ENCODE measurements at regions not wholly inside any gene's neighbourhood (a gene's known extent, or its start where the extent isn't known, plus 50 kb on each side); places are given as distances from the start of the nearest gene placed in this dataset.
"Not testable (repeated sequence)": the region's sequence is repeated elsewhere in the genome, so short reads cannot be mapped to it uniquely, and the experiment has no call there.

- no peak for DNase-seq
Measured at GRCh38 chr14:40452674-40453073, 1020.4 kb upstream of the FBXO33 start.

- DNase-seq: no peak
Measured at GRCh38 chr14:40447017-40447416, 1014.8 kb upstream of the FBXO33 start.

- no peak for DNase-seq
Measured at GRCh38 chr14:40445020-40445419, 1012.8 kb upstream of the FBXO33 start.

- DNase-seq: no peak
Measured at GRCh38 chr14:40436551-40436950, 1004.3 kb upstream of the FBXO33 start.

GRCh38 chr14:40417777-40418401 lies 985.7 kb upstream of the FBXO33 start:
- peak in 1 of 2 donors; percentile 10 for DNase-seq

- no peak for DNase-seq
Measured at GRCh38 chr14:40416565-40416964, 984.3 kb upstream of the FBXO33 start.

GRCh38 chr14:40414386-40414785 lies 982.2 kb upstream of the FBXO33 start:
- DNase-seq: no peak

GRCh38 chr14:40413136-40413535 lies 980.9 kb upstream of the FBXO33 start:
- no peak for DNase-seq

GRCh38 chr14:40410708-40411107 lies 978.5 kb upstream of the FBXO33 start:
- no peak for DNase-seq

- no peak for DNase-seq
Measured at GRCh38 chr14:40402957-40403356, 970.7 kb upstream of the FBXO33 start.

GRCh38 chr14:40398981-40399380 lies 966.7 kb upstream of the FBXO33 start:
- DNase-seq: no peak

- no peak for DNase-seq
Measured at GRCh38 chr14:40394634-40395340, 962.6 kb upstream of the FBXO33 start.

GRCh38 chr14:40393143-40393542 lies 960.9 kb upstream of the FBXO33 start:
- DNase-seq: no peak

- no peak for DNase-seq
Measured at GRCh38 chr14:40386433-40386832, 954.2 kb upstream of the FBXO33 start.

GRCh38 chr14:40374221-40374620 lies 942.0 kb upstream of the FBXO33 start:
- DNase-seq: no peak

GRCh38 chr14:40371011-40371410 lies 938.8 kb upstream of the FBXO33 start:
- no peak for DNase-seq

GRCh38 chr14:40368314-40368713 lies 936.1 kb upstream of the FBXO33 start:
- no peak for DNase-seq

GRCh38 chr14:40367717-40368116 lies 935.5 kb upstream of the FBXO33 start:
- no peak for DNase-seq

GRCh38 chr14:40365305-40365704 lies 933.1 kb upstream of the FBXO33 start:
- no peak for DNase-seq

GRCh38 chr14:40362856-40363255 lies 930.6 kb upstream of the FBXO33 start:
- DNase-seq: no peak

GRCh38 chr14:40354754-40355153 lies 922.5 kb upstream of the FBXO33 start:
- no peak for DNase-seq

GRCh38 chr14:40348104-40348503 lies 915.9 kb upstream of the FBXO33 start:
- not testable (repeated sequence) for DNase-seq

GRCh38 chr14:40347675-40348074 lies 915.4 kb upstream of the FBXO33 start:
- no peak for DNase-seq

GRCh38 chr14:40346275-40346674 lies 914.0 kb upstream of the FBXO33 start:
- no peak for DNase-seq

GRCh38 chr14:40345334-40345733 lies 913.1 kb upstream of the FBXO33 start:
- DNase-seq: no peak

Measured in inflammatory macrophage treated with lipopolysaccharide for 1 hour (primary cell).